Left renal pelvis (tissue), 4 donors: ENCODE measurements at regions not wholly inside any gene's neighbourhood (a gene's known extent, or its start where the extent isn't known, plus 50 kb on each side); places are given as distances from the start of the nearest gene placed in this dataset.
"Not testable (repeated sequence)": the region's sequence is repeated elsewhere in the genome, so short reads cannot be mapped to it uniquely, and the experiment has no call there.

Experiments
- DNase-seq, 4 donors: peaks; one replicate each; pipeline ENCODE4 v3.0.0-alpha.2; 2013; ENCODE audit warnings: low read depth in 4 of 4, low spot score in 3 of 4

GRCh38 chr6:86744048-86744447, 193.3 kb upstream of the HTR1E start:
- DNase-seq = no peak

GRCh38 chr6:86738078-86738477, 199.2 kb upstream of the HTR1E start:
- no peak for DNase-seq

GRCh38 chr6:86731631-86732030, 205.7 kb upstream of the HTR1E start:
- not testable (repeated sequence) for DNase-seq

- not testable (repeated sequence) for DNase-seq
Observed at GRCh38 chr6:86730772-86731171, 206.6 kb upstream of the HTR1E start.

- DNase-seq = no peak
Observed at GRCh38 chr6:86730216-86730615, 207.1 kb upstream of the HTR1E start.

DNA sequence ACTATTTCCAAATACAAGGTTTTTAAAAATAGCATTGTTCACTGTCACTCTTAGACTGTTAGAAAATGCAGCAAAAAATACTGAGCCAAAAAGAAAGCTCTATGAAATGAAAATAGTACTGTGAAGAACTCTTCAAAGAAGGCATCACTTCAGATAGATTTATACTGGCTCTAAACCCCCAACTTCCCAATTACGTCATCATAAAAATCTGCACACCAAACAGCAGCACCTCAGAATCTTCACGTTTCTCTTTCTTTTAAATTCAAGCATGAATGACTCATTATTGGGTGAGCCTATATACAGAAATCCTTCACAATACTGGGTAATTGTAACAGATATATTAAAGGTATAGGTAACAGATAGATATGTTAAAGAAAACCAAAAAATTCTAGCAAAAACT, 208.4 kb upstream of the HTR1E start:
- DNase-seq = no peak

DNA sequence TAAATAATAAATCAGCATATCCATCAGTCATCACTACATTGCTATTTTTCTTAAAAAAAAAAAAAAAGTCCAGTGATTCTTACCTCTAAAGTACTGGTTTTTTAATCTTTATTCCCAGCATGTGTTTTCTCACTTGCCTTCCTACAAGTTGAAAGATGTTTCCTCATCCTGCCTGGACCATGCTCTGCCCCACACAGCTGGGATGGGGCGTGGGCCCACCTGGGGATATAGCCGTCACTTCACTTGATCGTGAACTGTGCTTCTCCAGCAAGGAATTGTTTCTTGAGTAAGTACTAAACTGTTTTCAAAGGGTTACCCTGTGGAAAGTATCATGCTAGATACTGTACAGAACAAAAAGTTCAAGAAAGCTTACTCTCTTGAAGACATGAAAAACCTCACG, 212.6 kb upstream of the HTR1E start:
- no peak for DNase-seq

DNA sequence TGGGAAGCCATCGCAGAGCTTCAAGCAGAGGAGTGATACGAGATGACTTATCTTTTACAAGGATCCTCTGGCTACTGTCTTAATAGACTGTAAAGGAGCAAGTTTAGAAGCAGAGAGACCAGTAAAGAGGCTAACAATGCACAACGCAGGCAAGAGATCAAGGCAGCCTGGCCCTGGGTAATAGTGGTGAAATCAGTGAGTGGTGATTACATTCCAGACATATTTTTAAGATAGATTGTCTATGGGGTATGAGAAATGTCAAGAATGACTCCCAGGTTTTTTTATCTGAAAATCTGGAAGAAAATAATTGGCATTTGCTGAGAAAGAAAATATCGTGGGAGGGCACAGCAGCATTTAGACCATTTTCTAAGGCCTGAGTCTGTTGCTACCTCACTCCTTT, 213.6 kb upstream of the HTR1E start:
- no peak for DNase-seq

DNA sequence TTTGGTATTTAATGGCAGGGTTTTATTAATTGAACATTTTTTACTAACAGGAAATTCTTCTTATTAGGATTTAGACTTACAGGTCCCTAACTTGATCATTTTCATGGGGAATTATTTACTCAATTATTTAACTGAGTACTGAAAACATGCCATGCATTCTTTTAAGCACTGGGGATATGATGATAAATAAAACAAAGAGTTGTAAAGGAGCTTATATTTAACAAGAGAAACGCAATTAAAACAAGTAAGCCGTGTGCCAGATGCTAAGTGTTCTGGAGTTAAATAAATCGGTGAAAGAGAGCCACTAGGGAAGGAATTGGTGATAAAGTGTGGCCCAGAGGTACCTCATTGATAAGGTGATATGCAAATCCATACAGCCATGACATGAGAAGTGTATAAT, 214.2 kb upstream of the HTR1E start:
- no peak for DNase-seq

GRCh38 chr6:86722131-86722530, 215.2 kb upstream of the HTR1E start:
- no peak for DNase-seq

GRCh38 chr6:86715676-86716075, 221.7 kb upstream of the HTR1E start:
- DNase-seq = no peak

GRCh38 chr6:86712039-86712438, 225.3 kb upstream of the HTR1E start:
- DNase-seq = no peak

DNA sequence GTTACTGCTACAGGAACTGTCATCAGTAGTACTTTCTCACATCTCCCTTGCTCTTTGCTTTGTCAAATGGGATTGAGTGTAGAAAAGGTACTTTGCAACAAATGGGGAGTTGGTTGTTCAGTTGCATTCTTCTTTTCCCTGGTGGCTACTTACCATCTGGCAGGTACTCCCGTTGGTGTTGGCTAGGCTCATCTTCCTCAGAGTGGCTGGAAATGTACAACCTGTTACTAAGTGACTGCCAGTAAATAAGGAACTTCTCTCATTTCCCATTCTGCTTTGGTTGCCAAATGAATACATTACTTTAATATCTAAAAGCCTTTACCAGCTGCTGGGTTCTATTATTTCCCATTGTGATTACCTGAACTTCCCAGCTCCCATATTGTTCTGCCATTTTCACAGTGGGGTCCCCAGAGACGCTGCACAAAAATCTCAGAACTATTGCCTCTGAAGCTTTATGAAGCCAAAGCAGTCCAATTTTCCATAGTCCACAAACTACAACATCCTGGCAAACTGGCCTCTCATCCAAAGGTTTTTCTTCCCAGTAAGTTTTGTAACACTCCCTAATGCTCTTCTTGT, 229.7 kb upstream of the HTR1E start:
- DNase-seq = no peak

GRCh38 chr6:86706449-86706848, 230.9 kb upstream of the HTR1E start:
- DNase-seq = no peak

- not testable (repeated sequence) for DNase-seq
Observed at GRCh38 chr6:86701228-86701627, 236.1 kb upstream of the HTR1E start.

GRCh38 chr6:86686496-86686895, 250.8 kb upstream of the HTR1E start:
- DNase-seq = peak in 1 of 4 donors; percentile 0

DNA sequence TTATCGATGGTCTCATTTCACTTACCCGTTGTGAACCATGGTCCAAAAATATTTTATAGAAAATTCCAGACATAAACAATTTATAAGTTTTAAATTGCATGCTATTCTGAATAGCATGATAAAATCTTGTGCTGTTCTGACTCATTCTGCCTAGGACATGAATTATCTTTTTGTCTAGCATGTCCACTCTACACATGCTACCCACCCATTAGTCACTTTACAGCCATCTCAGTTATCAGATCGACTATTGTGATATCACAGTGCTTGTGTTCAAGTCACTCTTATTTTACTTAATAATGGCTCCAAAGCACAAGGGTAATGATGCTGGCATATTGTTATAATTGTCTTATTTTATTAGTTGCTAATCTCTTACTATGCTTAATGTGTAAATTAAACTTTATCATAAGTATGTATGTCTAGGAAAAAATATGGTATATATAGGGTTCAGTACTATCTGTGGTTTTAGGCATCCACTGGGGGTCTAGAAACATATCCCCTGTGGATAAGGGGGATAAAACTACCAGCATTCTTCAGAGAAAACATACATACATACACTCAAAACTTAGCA, 252.0 kb upstream of the HTR1E start:
- DNase-seq = no peak

DNA sequence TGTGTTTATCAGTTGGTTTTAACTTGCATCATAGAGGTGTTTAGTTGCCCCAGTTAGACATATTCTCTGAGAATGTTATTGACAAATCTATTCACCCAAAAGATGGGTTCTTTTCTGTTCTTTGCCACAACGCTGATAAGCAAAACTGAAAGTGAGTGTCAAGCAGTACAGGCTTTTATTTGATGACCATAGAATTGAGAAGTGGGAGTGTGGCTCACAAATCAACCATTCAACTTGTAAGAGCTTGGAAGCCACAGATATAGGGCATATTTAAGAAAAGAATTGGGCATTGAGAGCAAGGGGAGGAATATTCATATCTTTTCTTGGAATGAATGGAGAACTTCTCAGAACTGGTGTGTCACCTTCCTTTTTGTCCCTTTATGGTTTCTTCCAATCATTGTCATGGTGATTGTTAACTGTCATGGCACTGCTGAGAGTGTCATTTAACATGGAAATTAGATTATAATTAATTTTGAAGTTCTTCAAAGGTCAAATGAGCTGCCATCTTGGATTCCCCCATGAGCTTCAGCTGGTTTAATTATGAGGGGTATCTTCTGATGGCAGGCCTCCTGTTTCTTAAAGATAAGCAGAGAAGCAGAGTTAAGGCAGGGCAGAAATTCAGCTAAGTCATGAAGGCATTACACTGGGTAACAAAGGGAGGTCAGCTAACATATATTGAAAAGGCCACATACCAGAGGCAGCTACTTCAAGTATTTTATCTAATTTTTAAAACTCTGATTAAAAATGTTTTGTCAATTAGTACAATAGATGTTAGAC, 254.0 kb upstream of the HTR1E start:
- DNase-seq = no peak

DNA sequence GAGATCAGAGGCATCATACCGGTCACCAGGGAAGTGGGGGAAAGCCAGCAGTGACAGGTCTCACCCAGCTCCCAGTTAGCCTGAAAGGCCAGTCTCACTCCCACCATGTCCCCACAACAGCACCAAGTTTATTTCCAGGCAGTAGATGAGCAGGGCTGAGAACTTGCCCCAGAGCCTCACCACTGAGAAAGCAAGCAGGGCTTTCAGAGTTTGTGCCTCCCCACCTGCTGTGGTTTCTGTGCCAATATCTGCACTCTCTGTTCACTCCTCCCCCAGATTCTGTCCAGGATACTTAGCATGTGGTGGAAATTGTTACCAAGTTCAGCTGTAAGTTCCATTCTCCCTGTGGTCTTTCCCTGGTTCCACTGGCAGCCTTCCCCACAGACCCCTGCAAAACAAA, 255.0 kb upstream of the HTR1E start:
- DNase-seq = no peak

- not testable (repeated sequence) for DNase-seq
Observed at GRCh38 chr6:86681140-86681539, 256.2 kb upstream of the HTR1E start.

DNA sequence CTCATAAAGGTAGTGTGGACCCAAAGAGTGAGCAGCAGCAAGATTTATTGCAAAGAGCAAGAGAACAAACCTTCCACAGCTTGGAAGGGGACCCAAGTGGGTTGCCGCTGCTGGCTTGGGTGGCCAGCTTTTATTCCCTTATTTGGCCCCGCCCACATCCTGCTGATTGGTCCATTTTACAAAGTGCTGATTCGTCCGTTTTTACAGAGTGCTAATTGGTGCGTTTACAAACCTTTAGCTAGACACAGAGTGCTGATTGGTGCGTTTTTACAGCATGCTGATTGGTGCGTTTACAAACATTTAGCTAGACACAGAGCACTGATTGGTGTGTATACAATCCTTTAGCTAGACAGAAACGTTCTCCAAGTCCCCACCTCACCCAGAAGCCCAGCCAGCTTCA, 265.2 kb upstream of the HTR1E start:
- not testable (repeated sequence) for DNase-seq

GRCh38 chr6:86657192-86657591, 280.1 kb upstream of the HTR1E start:
- no peak for DNase-seq
